HCT116 (cell line): ENCODE measurements at regions not wholly inside any gene's neighbourhood (a gene's known extent, or its start where the extent isn't known, plus 50 kb on each side); places are given as distances from the start of the nearest gene placed in this dataset.

Source experiments
- CBX3 ChIP-seq: IDR thresholded peaks from 2 replicates; pipeline ENCODE4 v1.6.1; 2012; ENCODE audit warnings: low read depth
- CEBPB ChIP-seq: IDR thresholded peaks from 2 replicates; pipeline ENCODE4 v1.6.1; 2012; ENCODE audit warnings: low read depth
- CTCF ChIP-seq, 3 experiments: fragments of 200-600 bp in 1 of 3; sonication (generic) in 1 of 3; IDR thresholded peaks in 2 of 3; conservative IDR thresholded peaks in 1 of 3; 2 replicates each; pipeline ENCODE4 v1.5.1; 2012 to 2017; ENCODE audit warnings: low read depth in 2 of 3, low read length in 2 of 3, antibody characterized with exemption in 1 of 3, borderline replicate concordance in 1 of 3, control low read depth in 1 of 3, mild to moderate bottlenecking in 1 of 3, mixed read lengths in 1 of 3, mixed run types in 1 of 3, moderate library complexity in 1 of 3; ENCODE audit not compliant: insufficient read depth in 1 of 3
- EGR1 ChIP-seq: IDR thresholded peaks from 2 replicates; pipeline ENCODE4 v1.6.1; 2012; ENCODE audit warnings: low read depth
- EZH2 ChIP-seq: fragments of 200-600 bp; sonication (generic); IDR thresholded peaks from 2 replicates; pipeline ENCODE4 v1.6.1; 2017; ENCODE audit warnings: antibody characterized with exemption, mixed run types
- JUND ChIP-seq: IDR thresholded peaks from 2 replicates; pipeline ENCODE4 v1.6.1; 2012
- MAX ChIP-seq: IDR thresholded peaks from 2 replicates; pipeline ENCODE4 v1.6.1; 2012
- POLR2A ChIP-seq: IDR thresholded peaks from 2 replicates; pipeline ENCODE4 v1.7.0; 2011; ENCODE audit warnings: borderline replicate concordance; ENCODE audit not compliant: insufficient read depth, insufficient read length; ENCODE audit errors: extremely low read depth
- POLR2AphosphoS5 ChIP-seq: IDR thresholded peaks from 2 replicates; pipeline ENCODE4 v1.6.1; 2011; ENCODE audit warnings: mild to moderate bottlenecking, low read depth, low read length, moderate library complexity
- RAD21 ChIP-seq: IDR thresholded peaks from 2 replicates; pipeline ENCODE4 v1.6.1; 2012; ENCODE audit warnings: low read depth, mild to moderate bottlenecking
- REST ChIP-seq: IDR thresholded peaks from 2 replicates; pipeline ENCODE4 v1.6.1; 2012; ENCODE audit warnings: low read depth
- SIN3A ChIP-seq: IDR thresholded peaks from 2 replicates; pipeline ENCODE4 v1.6.1; 2012; ENCODE audit warnings: low read depth
- YY1 ChIP-seq: IDR thresholded peaks from 2 replicates; pipeline ENCODE4 v1.6.1; 2011; ENCODE audit warnings: low read length, low read depth, moderate library complexity, mild to moderate bottlenecking; ENCODE audit not compliant: insufficient replicate concordance; ENCODE audit errors: extremely low read depth
- ZNF274 ChIP-seq: fragments of 200-500 bp; sonication (Bioruptor generic); IDR thresholded peaks from 2 replicates; pipeline ENCODE4 v1.6.1; 2014; ENCODE audit warnings: mild to moderate bottlenecking, low read depth, low read length, inconsistent platforms

DNA sequence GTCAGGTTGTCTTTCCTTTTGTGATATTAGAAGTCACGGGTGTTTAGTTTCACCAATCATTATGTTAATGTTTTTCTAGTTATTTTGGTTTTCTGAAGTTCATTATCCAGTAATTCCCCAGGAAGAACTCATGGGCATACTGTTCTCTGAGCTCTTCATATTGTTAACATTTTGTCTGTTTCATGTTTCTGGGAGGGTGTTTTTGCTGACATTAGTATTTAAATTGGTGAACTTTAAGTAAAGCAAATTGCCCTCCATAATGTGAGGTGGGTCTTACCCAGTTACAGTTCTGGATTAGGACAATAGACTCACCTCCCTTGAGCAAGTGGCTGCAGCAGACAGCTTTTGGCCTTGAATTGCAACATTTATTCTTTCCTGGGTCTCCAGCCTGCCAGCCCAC, 163.4 kb downstream of the GPAT3 start:
- no peak for TF ChIP-seq CTCF (IDR thresholded peaks at IDR 0.05 in 2 of 3, conservative IDR thresholded peaks at IDR 0.05 in 1 of 3; ENCODE audit: borderline replicate concordance in 1 of 3, insufficient read depth in 1 of 3, low read depth in 2 of 3, low read length in 2 of 3)
- TF ChIP-seq POLR2AphosphoS5: no peak
- no peak for TF ChIP-seq EZH2
- no peak for TF ChIP-seq JUND
- no peak for TF ChIP-seq SIN3A
- TF ChIP-seq YY1: no peak
- no peak for TF ChIP-seq POLR2A
- no peak for TF ChIP-seq MAX
- no peak for TF ChIP-seq CEBPB
- TF ChIP-seq EGR1: no peak
- TF ChIP-seq ZNF274: no peak
- TF ChIP-seq REST: no peak
- TF ChIP-seq RAD21: no peak
- no peak for TF ChIP-seq CBX3
